Inferior parietal cortex (tissue), 1 donor: ENCODE measurements at regions not wholly inside any gene's neighbourhood (a gene's known extent, or its start where the extent isn't known, plus 50 kb on each side); places are given as distances from the start of the nearest gene placed in this dataset.

Experiments
- DNase-seq: peaks from one replicate; pipeline ENCODE4 v3.0.0-alpha.2; 2016; ENCODE audit errors: extremely low spot score

- DNase-seq: no peak
Observed at GRCh38 chr13:44273991-44274770, 99.4 kb upstream of the SERP2 start.

- DNase-seq: no peak
Observed at GRCh38 chr13:44274771-44275205, 98.8 kb upstream of the SERP2 start.

GRCh38 chr13:44275381-44275780 is 98.2 kb upstream of the SERP2 start:
- no peak for DNase-seq

- DNase-seq: no peak
Observed at GRCh38 chr13:44276061-44276460, 97.6 kb upstream of the SERP2 start.

GRCh38 chr13:44277459-44277858 is 96.2 kb upstream of the SERP2 start:
- no peak for DNase-seq

- no peak for DNase-seq
Observed at GRCh38 chr13:44278166-44278565, 95.5 kb upstream of the SERP2 start.

- DNase-seq: no peak
Observed at GRCh38 chr13:44280456-44280855, 93.2 kb upstream of the SERP2 start.

GRCh38 chr13:44281252-44282000 is 92.2 kb upstream of the SERP2 start:
- no peak for DNase-seq

GRCh38 chr13:44283600-44283999 is 90.0 kb upstream of the SERP2 start:
- DNase-seq: no peak

- DNase-seq: no peak
Observed at GRCh38 chr13:44287958-44288357, 85.7 kb upstream of the SERP2 start.

GRCh38 chr13:44292545-44292944 is 81.1 kb upstream of the SERP2 start:
- no peak for DNase-seq

- no peak for DNase-seq
Observed at GRCh38 chr13:44293374-44293773, 80.2 kb upstream of the SERP2 start.

- no peak for DNase-seq
Observed at GRCh38 chr13:44293908-44294735, 79.5 kb upstream of the SERP2 start.

GRCh38 chr13:44294876-44295275 is 78.7 kb upstream of the SERP2 start:
- no peak for DNase-seq

- DNase-seq: no peak
Observed at GRCh38 chr13:44296856-44297255, 76.8 kb upstream of the SERP2 start.

- no peak for DNase-seq
Observed at GRCh38 chr13:44298314-44298713, 75.3 kb upstream of the SERP2 start.

- DNase-seq: no peak
Observed at GRCh38 chr13:44299152-44299943, 74.3 kb upstream of the SERP2 start.

- no peak for DNase-seq
Observed at GRCh38 chr13:44300895-44301638, 72.6 kb upstream of the SERP2 start.

GRCh38 chr13:44301639-44302015 is 72.0 kb upstream of the SERP2 start:
- no peak for DNase-seq

GRCh38 chr13:44302233-44302632 is 71.4 kb upstream of the SERP2 start:
- DNase-seq: no peak
